Karpas-422 (cell line): ENCODE measurements at regions not wholly inside any gene's neighbourhood (a gene's known extent, or its start where the extent isn't known, plus 50 kb on each side); places are given as distances from the start of the nearest gene placed in this dataset.
A peak's percentile ranks its signal among the peaks of the same experiment; 100 is the strongest.

ENCODE experiments used
- DNase-seq: peaks from one replicate; pipeline ENCODE4 v3.0.0-alpha.2; 2015
- H2AFZ ChIP-seq: fragments of 200-600 bp; sonication (generic); 2 replicates; pipeline ENCODE4 v1.6.1; 2014; ENCODE audit warnings: antibody characterized with exemption, low read length, mixed read lengths
- H3K27ac ChIP-seq: fragments of 200-600 bp; sonication (generic); 2 replicates; pipeline ENCODE4 v1.5.1; 2014; ENCODE audit warnings: mild to moderate bottlenecking, low read length, moderate library complexity
- H3K27me3 ChIP-seq: fragments of 200-600 bp; sonication (generic); 2 replicates; pipeline ENCODE4 v1.6.1; 2014; ENCODE audit warnings: low read length, mixed read lengths
- H3K36me3 ChIP-seq: fragments of 200-600 bp; sonication (generic); 2 replicates; pipeline ENCODE4 v1.6.1; 2014; ENCODE audit warnings: low read length, mixed read lengths; ENCODE audit not compliant: insufficient read depth
- H3K4me1 ChIP-seq: fragments of 200-600 bp; sonication (generic); 2 replicates; pipeline ENCODE4 v1.6.1; 2014; ENCODE audit warnings: mild to moderate bottlenecking, low read length, mixed read lengths
- H3K4me2 ChIP-seq: fragments of 200-600 bp; sonication (generic); 2 replicates; pipeline ENCODE4 v1.6.1; 2014; ENCODE audit warnings: low read length, low read depth, mild to moderate bottlenecking; ENCODE audit not compliant: poor library complexity, severe bottlenecking
- H3K4me3 ChIP-seq: fragments of 200-600 bp; sonication (generic); 2 replicates; pipeline ENCODE4 v1.5.1; 2014; ENCODE audit warnings: mild to moderate bottlenecking, antibody characterized with exemption, low read length, mixed read lengths
- H3K79me2 ChIP-seq: fragments of 200-600 bp; sonication (generic); 2 replicates; pipeline ENCODE4 v1.6.1; 2014; ENCODE audit warnings: mild to moderate bottlenecking, low read length, mixed read lengths
- H3K9ac ChIP-seq: fragments of 200-600 bp; sonication (generic); 2 replicates; pipeline ENCODE4 v1.6.0; 2014; ENCODE audit warnings: low read length
- H3K9me2 ChIP-seq: fragments of 200-600 bp; sonication (generic), shearing (Covaris generic); replicated peaks from 2 replicates; pipeline ENCODE4 v1.6.0; 2014; ENCODE audit warnings: mild to moderate bottlenecking, low read length, moderate library complexity; ENCODE audit not compliant: insufficient read depth
- H3K9me3 ChIP-seq: fragments of 300-700, 200-600 bp; sonication (generic); 2 replicates; pipeline ENCODE4 v1.6.1; 2014; ENCODE audit warnings: low read length, mixed read lengths
- H4K20me1 ChIP-seq: fragments of 200-600 bp; sonication (generic); 2 replicates; pipeline ENCODE4 v1.6.1; 2014; ENCODE audit warnings: mild to moderate bottlenecking, antibody characterized with exemption, low read length, low read depth; ENCODE audit not compliant: insufficient read depth

- Histone ChIP-seq H3K79me2 (no peaks in the 10 kb centered on the region), H3K27me3 (no peaks in the 10 kb centered on the region), H3K36me3 (no peaks in the 10 kb centered on the region), H3K9ac (no peak overlapping the region), H3K9me2 (no peaks in the 10 kb centered on the region), H3K4me2 (no peak overlapping the region), H3K4me3 (no peak overlapping the region), H3K9me3 (no peaks in the 10 kb centered on the region), H4K20me1 (no peaks in the 10 kb centered on the region), H3K27ac (no peak overlapping the region), H2AFZ (no peak overlapping the region), H3K4me1 (peaks cover 15% of the 10 kb centered on the region)
- DNase-seq, result peak; percentile 92
These were observed 180.3 kb upstream of the TSC22D2 start for GRCh38 chr3:150227839-150228238.

GRCh38 chr3:150225986-150226385 lies 182.1 kb upstream of the TSC22D2 start:
- H3K36me3 ChIP-seq, result no peaks in the 10 kb centered on the region
- H2AFZ ChIP-seq, result no peak overlapping the region
- no peak overlapping the region for H3K9ac ChIP-seq
- no peaks in the 10 kb centered on the region for H3K9me2 ChIP-seq
- no peak overlapping the region for H3K27ac ChIP-seq
- H3K4me1 ChIP-seq, result peaks cover 33% of the 10 kb centered on the region
- H3K4me3 ChIP-seq, result no peak overlapping the region
- H4K20me1 ChIP-seq, result no peaks in the 10 kb centered on the region
- H3K27me3 ChIP-seq, result no peaks in the 10 kb centered on the region
- H3K4me2 ChIP-seq, result no peak overlapping the region
- no peaks in the 10 kb centered on the region for H3K79me2 ChIP-seq
- H3K9me3 ChIP-seq, result no peaks in the 10 kb centered on the region
- no peak for DNase-seq

GRCh38 chr3:150223558-150223957 lies 184.5 kb upstream of the TSC22D2 start:
- Histone ChIP-seq H3K27ac (no peak overlapping the region), H3K4me2 (no peak overlapping the region), H3K27me3 (no peaks in the 10 kb centered on the region), H3K9ac (no peak overlapping the region), H3K79me2 (no peaks in the 10 kb centered on the region), H4K20me1 (no peaks in the 10 kb centered on the region), H3K36me3 (no peaks in the 10 kb centered on the region), H3K4me3 (no peak overlapping the region), H2AFZ (no peak overlapping the region), H3K9me2 (no peaks in the 10 kb centered on the region), H3K4me1 (peaks cover 46% of the 10 kb centered on the region), H3K9me3 (no peaks in the 10 kb centered on the region)
- DNase-seq, result no peak

GRCh38 chr3:150222691-150223489 lies 185.2 kb upstream of the TSC22D2 start:
- Histone ChIP-seq H3K9ac (no peak overlapping the region), H3K4me2 (no peak overlapping the region), H3K9me3 (0 out of 2 replicates have a peak, but pooled peaks cover 5% of the 10 kb centered on the region), H3K36me3 (no peaks in the 10 kb centered on the region; the same call in 1 of the 2 replicates), H3K79me2 (no peaks in the 10 kb centered on the region), H3K9me2 (no peaks in the 10 kb centered on the region), H3K4me1 (peaks cover 48% of the 10 kb centered on the region), H3K27ac (no peak overlapping the region), H2AFZ (no peak overlapping the region), H4K20me1 (no peaks in the 10 kb centered on the region), H3K27me3 (no peaks in the 10 kb centered on the region), H3K4me3 (no peak overlapping the region)
- DNase-seq, result peak; percentile 56

- Histone ChIP-seq H3K27me3 (no peaks in the 10 kb centered on the region), H3K9me2 (no peaks in the 10 kb centered on the region), H3K4me1 (peaks cover 57% of the 10 kb centered on the region), H3K79me2 (no peaks in the 10 kb centered on the region), H3K4me3 (no peak overlapping the region), H3K9me3 (0 out of 2 replicates have a peak, but pooled peaks cover 6% of the 10 kb centered on the region), H2AFZ (no peak overlapping the region), H3K27ac (no peak overlapping the region), H3K4me2 (peak overlapping the region; percentile 32), H4K20me1 (no peaks in the 10 kb centered on the region), H3K36me3 (no peaks in the 10 kb centered on the region; the same call in 1 of the 2 replicates), H3K9ac (no peak overlapping the region; the same call in 1 of the 2 replicates)
- no peak for DNase-seq
These were observed 186.1 kb upstream of the TSC22D2 start for GRCh38 chr3:150221904-150222523.

GRCh38 chr3:150220799-150221198 lies 187.3 kb upstream of the TSC22D2 start:
- Histone ChIP-seq H3K9me2 (no peaks in the 10 kb centered on the region), H4K20me1 (no peaks in the 10 kb centered on the region), H3K4me3 (no peak overlapping the region), H3K27me3 (no peaks in the 10 kb centered on the region), H3K9ac (peak overlapping the region; percentile 36; the same call in 1 of the 2 replicates), H3K4me2 (peak overlapping the region; percentile 58), H3K27ac (peak overlapping the region; percentile 87), H3K79me2 (no peaks in the 10 kb centered on the region), H3K9me3 (0 out of 2 replicates have a peak, but pooled peaks cover 6% of the 10 kb centered on the region), H3K36me3 (no peaks in the 10 kb centered on the region; the same call in 1 of the 2 replicates), H3K4me1 (peaks cover 69% of the 10 kb centered on the region), H2AFZ (no peak overlapping the region)
- peak; percentile 44 for DNase-seq

- Histone ChIP-seq H2AFZ (no peak overlapping the region), H3K4me1 (peaks cover 75% of the 10 kb centered on the region), H3K9ac (peak overlapping the region; percentile 36; the same call in 1 of the 2 replicates), H3K4me2 (peak overlapping the region; percentile 58), H3K36me3 (no peaks in the 10 kb centered on the region; the same call in 1 of the 2 replicates), H3K9me3 (0 out of 2 replicates have a peak, but pooled peaks cover 6% of the 10 kb centered on the region), H3K9me2 (no peaks in the 10 kb centered on the region), H3K4me3 (peak overlapping the region; percentile 24; the same call in 1 of the 2 replicates), H3K27me3 (no peaks in the 10 kb centered on the region), H4K20me1 (no peaks in the 10 kb centered on the region), H3K79me2 (no peaks in the 10 kb centered on the region), H3K27ac (peak overlapping the region; percentile 87)
- peak; percentile 76 for DNase-seq
These were observed 188.1 kb upstream of the TSC22D2 start for GRCh38 chr3:150220041-150220440.

- Histone ChIP-seq H2AFZ (no peak overlapping the region), H3K9me3 (0 out of 2 replicates have a peak, but pooled peaks cover 6% of the 10 kb centered on the region), H3K36me3 (no peaks in the 10 kb centered on the region; the same call in 1 of the 2 replicates), H3K9me2 (no peaks in the 10 kb centered on the region), H3K4me2 (no peak overlapping the region), H3K4me1 (peaks cover 75% of the 10 kb centered on the region), H3K27me3 (no peaks in the 10 kb centered on the region), H3K9ac (no peak overlapping the region), H3K4me3 (no peak overlapping the region), H3K27ac (peak overlapping the region; percentile 87), H4K20me1 (no peaks in the 10 kb centered on the region), H3K79me2 (no peaks in the 10 kb centered on the region)
- no peak for DNase-seq
These were observed 189.3 kb upstream of the TSC22D2 start for GRCh38 chr3:150218841-150219240.
